ENCODE measurements at regions not wholly inside any gene's neighbourhood (a gene's known extent, or its start where the extent isn't known, plus 50 kb on each side); places are given as distances from the start of the nearest gene placed in this dataset.

DNA sequence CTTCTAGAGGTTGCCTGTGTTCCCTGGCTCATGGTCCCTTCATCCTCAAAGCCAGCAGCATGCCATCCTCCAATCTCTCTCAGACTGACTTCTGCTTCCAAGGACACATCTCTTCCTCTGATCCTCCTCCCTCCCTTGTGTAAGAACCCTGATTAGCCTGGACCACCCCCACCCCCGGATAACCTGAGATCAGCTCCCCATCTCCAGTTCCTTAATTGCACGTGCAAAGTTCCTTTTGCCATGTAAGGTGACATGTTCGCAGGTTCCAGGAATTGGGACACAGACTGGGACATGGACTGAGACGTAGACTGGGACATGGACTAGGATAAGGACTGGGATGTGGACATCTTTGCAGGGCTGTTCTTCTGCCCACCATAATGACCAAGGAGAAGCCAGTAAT lies 925.3 kb downstream of the TBC1D22A start:
- TF ChIP-seq POLR2AphosphoS5 (IDR thresholded peaks at IDR 0.05; ENCODE audit: borderline replicate concordance, low read depth, low read length) (no peak), EZH2 (IDR thresholded peaks at IDR 0.05) (no peak)
